DMS79 treated with DMSO at 0.1 percent for 48 hours (cell line): ENCODE measurements at regions not wholly inside any gene's neighbourhood (a gene's known extent, or its start where the extent isn't known, plus 50 kb on each side); places are given as distances from the start of the nearest gene placed in this dataset.
"Not testable (repeated sequence)": the region's sequence is repeated elsewhere in the genome, so short reads cannot be mapped to it uniquely, and the experiment has no call there.

Experiments used
- DNase-seq: peaks from one replicate; lab custom pipeline; 2025; lab: John Stamatoyannopoulos, UW

- no peak for DNase-seq
Measured at GRCh38 chr11:96447208-96448110, 57.6 kb downstream of the JRKL start.

GRCh38 chr11:96448225-96448624, 58.4 kb downstream of the JRKL start:
- no peak for DNase-seq

GRCh38 chr11:96456111-96456510, 66.3 kb downstream of the JRKL start:
- no peak for DNase-seq

GRCh38 chr11:96459751-96460150, 69.9 kb downstream of the JRKL start:
- no peak for DNase-seq

- DNase-seq, result no peak
Measured at GRCh38 chr11:96461871-96462270, 72.1 kb downstream of the JRKL start.

GRCh38 chr11:96464700-96465307, 75.0 kb downstream of the JRKL start:
- peak; percentile 92 for DNase-seq

GRCh38 chr11:96465512-96465911, 75.7 kb downstream of the JRKL start:
- DNase-seq, result no peak

- DNase-seq, result no peak
Measured at GRCh38 chr11:96466607-96467006, 76.8 kb downstream of the JRKL start.

- no peak for DNase-seq
Measured at GRCh38 chr11:96469776-96470175, 80.0 kb downstream of the JRKL start.

GRCh38 chr11:96470521-96470920, 80.7 kb downstream of the JRKL start:
- DNase-seq, result no peak

GRCh38 chr11:96472085-96472484, 82.3 kb downstream of the JRKL start:
- DNase-seq, result no peak

- no peak for DNase-seq
Measured at GRCh38 chr11:96474263-96474662, 84.5 kb downstream of the JRKL start.

- DNase-seq, result no peak
Measured at GRCh38 chr11:96481204-96481603, 91.4 kb downstream of the JRKL start.

- no peak for DNase-seq
Measured at GRCh38 chr11:96481771-96482170, 92.0 kb downstream of the JRKL start.

- no peak for DNase-seq
Measured at GRCh38 chr11:96482193-96482592, 92.4 kb downstream of the JRKL start.

GRCh38 chr11:96483374-96483955, 93.7 kb downstream of the JRKL start:
- DNase-seq, result no peak

GRCh38 chr11:96484361-96484760, 94.5 kb downstream of the JRKL start:
- no peak for DNase-seq

- peak; percentile 35 for DNase-seq
Measured at GRCh38 chr11:96486890-96487611, 97.2 kb downstream of the JRKL start.

- not testable (repeated sequence) for DNase-seq
Measured at GRCh38 chr11:96488911-96489310, 99.1 kb downstream of the JRKL start.

GRCh38 chr11:96500440-96500839, 110.6 kb downstream of the JRKL start:
- DNase-seq, result no peak

GRCh38 chr11:96506041-96506440, 116.2 kb downstream of the JRKL start:
- no peak for DNase-seq

- DNase-seq, result no peak
Measured at GRCh38 chr11:96506953-96507354, 117.1 kb downstream of the JRKL start.
